ENCODE measurements at regions not wholly inside any gene's neighbourhood (a gene's known extent, or its start where the extent isn't known, plus 50 kb on each side); places are given as distances from the start of the nearest gene placed in this dataset.

- TF ChIP-seq PRDM4 (tag by site-specific recombination; IDR thresholded peaks at IDR 0.05), result no peak
- no peak for TF ChIP-seq ZNF133 (tag by site-specific recombination; IDR thresholded peaks at IDR 0.05)
Measured at GRCh38 chr10:124179308-124180043, 86.1 kb upstream of the CHST15 start (continued).

GRCh38 chr10:124177180-124177518, 83.8 kb upstream of the CHST15 start:
- H3K27ac ChIP-seq (ENCODE audit: extremely low read depth, low read depth, low read length), result no peak overlapping the region
- POLR2A ChIA-PET, result no interaction called here

GRCh38 chr10:124176349-124177179, 83.2 kb upstream of the CHST15 start:
- H3K9me3 ChIP-seq (ENCODE audit: control insufficient read depth, insufficient read depth, low read depth, low read length), result no peaks in the 10 kb centered on the region
- H3K36me3 ChIP-seq (ENCODE audit: control insufficient read depth in 2 of 2, insufficient read depth in 1 of 2, low read length in 2 of 2), result no peaks in the 10 kb centered on the region
- H3K4me3 ChIP-seq (ENCODE audit: low read depth, low read length), result no peak overlapping the region
- no peak for TF ChIP-seq ZBTB6 (tag by site-specific recombination; IDR thresholded peaks at IDR 0.05)
- TF ChIP-seq ZFP69B (tag by site-specific recombination; IDR thresholded peaks at IDR 0.05), result no peak
- TF ChIP-seq ZNF521 (tag by site-specific recombination; IDR thresholded peaks at IDR 0.05), result no peak
- no peak for TF ChIP-seq ZNF777 (tag by site-specific recombination; IDR thresholded peaks at IDR 0.05; ENCODE audit: borderline replicate concordance)
- TF ChIP-seq SCRT2 (tag by site-specific recombination; IDR thresholded peaks at IDR 0.05), result no peak
- TF ChIP-seq ZNF423 (tag by site-specific recombination; IDR thresholded peaks at IDR 0.05), result no peak
- TF ChIP-seq ZNF585B (tag by site-specific recombination; IDR thresholded peaks at IDR 0.05), result no peak
- no peak for TF ChIP-seq ZFP41 (tag by site-specific recombination; IDR thresholded peaks at IDR 0.05; ENCODE audit: borderline replicate concordance)
- no peak for TF ChIP-seq ZNF18 (tag by site-specific recombination; IDR thresholded peaks at IDR 0.05)
- TF ChIP-seq SCRT1 (tag by site-specific recombination; IDR thresholded peaks at IDR 0.05; ENCODE audit: borderline replicate concordance), result no peak
- TF ChIP-seq ZNF157 (tag by site-specific recombination; IDR thresholded peaks at IDR 0.05), result no peak
- TF ChIP-seq HOXA7 (CRISPR knock-in tag; IDR thresholded peaks at IDR 0.05; ENCODE audit: borderline replicate concordance), result no peak
- TF ChIP-seq ZNF677 (tag by site-specific recombination; IDR thresholded peaks at IDR 0.05), result no peak
- no peak for TF ChIP-seq HOXD13 (CRISPR knock-in tag; IDR thresholded peaks at IDR 0.05; ENCODE audit: borderline replicate concordance)
- no peak for TF ChIP-seq ZFHX2 (tag by site-specific recombination; conservative IDR thresholded peaks at IDR 0.05)
- no peak overlapping the region for H3K27ac ChIP-seq (ENCODE audit: extremely low read depth, low read depth, low read length)
- ChIA-PET POLR2A (no interaction called here), CTCF (no interaction called here)
- H3K4me1 ChIP-seq (ENCODE audit: control insufficient read depth, insufficient read depth, low read length), result no peaks in the 10 kb centered on the region

More at GRCh38 chr10:124177180-124177518, 83.8 kb upstream of the CHST15 start:
- no peaks in the 10 kb centered on the region for H3K4me1 ChIP-seq (ENCODE audit: control insufficient read depth, insufficient read depth, low read length)
- no peaks in the 10 kb centered on the region for H3K9me3 ChIP-seq (ENCODE audit: control insufficient read depth, insufficient read depth, low read depth, low read length)
- TF ChIP-seq KLF9 (tag by site-specific recombination; IDR thresholded peaks at IDR 0.05; ENCODE audit: low read depth) (no peak), SCRT2 (tag by site-specific recombination; IDR thresholded peaks at IDR 0.05) (no peak), HIC1 (tag by site-specific recombination; IDR thresholded peaks at IDR 0.05) (no peak), ZNF514 (tag by site-specific recombination; IDR thresholded peaks at IDR 0.05) (no peak)
- no peak overlapping the region for H3K4me3 ChIP-seq (ENCODE audit: low read depth, low read length)
- H3K36me3 ChIP-seq (ENCODE audit: control insufficient read depth in 2 of 2, insufficient read depth in 1 of 2, low read length in 2 of 2), result no peaks in the 10 kb centered on the region
- CTCF ChIA-PET, result no interaction called here

Data from HEK293 (cell line).